Panc1 (cell line): ENCODE measurements at regions not wholly inside any gene's neighbourhood (a gene's known extent, or its start where the extent isn't known, plus 50 kb on each side); places are given as distances from the start of the nearest gene placed in this dataset.

Experiments used
- ATAC-seq: fragments of 200-7000 bp; cut with Tn5 transposase; 2 replicates; pipeline ENCODE4 v1.9.1; 2020; ENCODE audit warnings: mild to moderate bottlenecking, moderate library complexity
- BruUV-seq: library from RNA; stranded (reverse); fragments of 400-500 nt; replicated peaks from 2 replicates; lab custom pipeline; 2021; lab: Mats Ljungman, UMichigan
- CTCF ChIA-PET: fragments of 300-600 bp; sonication (Branson Sonifier 250); formaldehyde crosslinking; loops from one replicate; lab custom pipeline; 2022; ENCODE audit warnings: antibody characterized with exemption; lab: Charles Lee
- POLR2A ChIA-PET: fragments of 300-600 bp; sonication (Branson Sonifier 250); formaldehyde crosslinking; loops from one replicate; lab custom pipeline; 2022; ENCODE audit warnings: antibody characterized with exemption; lab: Charles Lee
- DNase-seq: peaks from one replicate; pipeline ENCODE4 v3.0.0-alpha.2; 2010; ENCODE audit warnings: low read depth, low spot score
- H3K27ac ChIP-seq: 2 replicates; pipeline ENCODE4 v1.5.1; 2011; ENCODE audit warnings: mild to moderate bottlenecking, low read length, inconsistent platforms
- H3K27me3 ChIP-seq: fragments of 200-500 bp; sonication (Bioruptor generic); 2 replicates; pipeline ENCODE4 v1.6.0; 2014; ENCODE audit warnings: low read length, inconsistent platforms; ENCODE audit not compliant: control insufficient read depth, insufficient read depth
- H3K36me3 ChIP-seq: fragments of 200-500 bp; sonication (Bioruptor generic); 2 replicates; pipeline ENCODE4 v1.5.1; 2014; ENCODE audit warnings: inconsistent platforms, mild to moderate bottlenecking, low read length, moderate library complexity; ENCODE audit not compliant: control insufficient read depth, insufficient read depth
- H3K4me1 ChIP-seq: 2 replicates; pipeline ENCODE4 v1.5.1; 2011; ENCODE audit warnings: inconsistent platforms, mild to moderate bottlenecking, low read length, moderate library complexity; ENCODE audit not compliant: control insufficient read depth, insufficient read depth
- H3K4me3 ChIP-seq, 2 experiments: 2 replicates each; pipeline ENCODE4 v1.5.1; 2011 to 2012; ENCODE audit warnings: low read depth in 2 of 2, low read length in 2 of 2, mild to moderate bottlenecking in 2 of 2, inconsistent platforms in 1 of 2, moderate library complexity in 1 of 2
- H3K9me3 ChIP-seq: fragments of 200-500 bp; sonication (Bioruptor generic); 2 replicates; pipeline ENCODE4 v1.5.1; 2014; ENCODE audit warnings: low read depth, mild to moderate bottlenecking, inconsistent platforms, low read length, moderate library complexity; ENCODE audit not compliant: control insufficient read depth, insufficient read depth
- CTCF ChIP-seq: fragments of 450-650 bp; IDR thresholded peaks from 2 replicates; pipeline ENCODE4 v1.5.1; 2017; ENCODE audit warnings: mild to moderate bottlenecking
- POLR2AphosphoS5 ChIP-seq: IDR thresholded peaks from 2 replicates; pipeline ENCODE4 v1.6.1; 2012; ENCODE audit warnings: mild to moderate bottlenecking, low read depth, low read length, moderate library complexity
- REST ChIP-seq, 2 experiments: IDR thresholded peaks; 2 replicates each; pipeline ENCODE4 v1.6.1; 2011 to 2012; ENCODE audit warnings: low read depth in 2 of 2, control low read depth in 1 of 2, low read length in 1 of 2, mild to moderate bottlenecking in 1 of 2, moderate library complexity in 1 of 2; ENCODE audit not compliant: insufficient read depth in 1 of 2
- SIN3A ChIP-seq: IDR thresholded peaks from 2 replicates; pipeline ENCODE4 v1.6.1; 2012; ENCODE audit warnings: low read depth, mild to moderate bottlenecking, low read length, moderate library complexity, borderline replicate concordance; ENCODE audit not compliant: insufficient read depth
- TCF7L2 ChIP-seq: IDR thresholded peaks from 2 replicates; pipeline ENCODE4 v1.6.1; 2011; ENCODE audit warnings: mild to moderate bottlenecking, low read depth, low read length, inconsistent platforms
- in situ Hi-C: cut with HindIII; loops from 2 replicates; pipeline ENCODE4 v1.10.0; 2016; ENCODE audit warnings: low sequenced_read_pairs, low pct_unique_long_range_greater_than_20kb
- intact Hi-C: fragments of 100-400 bp; cut with micrococcal nuclease; formaldehyde crosslinking; loops from one replicate; pipeline ENCODE4 v1.10.0; 2022; ENCODE audit not compliant: unreplicated experiment

- Histone ChIP-seq H3K36me3 (no peaks in the 10 kb centered on the region), H3K4me3 (no peak overlapping the region), H3K4me1 (no peaks in the 10 kb centered on the region), H3K27me3 (no peaks in the 10 kb centered on the region), H3K27ac (no peak overlapping the region), H3K9me3 (no peaks in the 10 kb centered on the region)
- ATAC-seq (no peak), DNase-seq (no peak)
- ChIA-PET POLR2A (no interaction called here), CTCF (interaction anchor here (0.7 kb wide), 1 partner anchor 397 kb away, joined by 3 read pairs; no protein-coding TSS in a partner anchor)
- BruUV-seq, result no TSS peak
- in situ Hi-C loops, result no loop called here
- intact Hi-C loops, result no loop called here
- no peak for TF ChIP-seq SIN3A
- TF ChIP-seq CTCF, result no peak
- no peak for TF ChIP-seq REST (IDR thresholded peaks at IDR 0.05; ENCODE audit: insufficient read depth in 1 of 2, low read depth in 2 of 2, low read length in 1 of 2)
- TF ChIP-seq POLR2AphosphoS5, result no peak
- no peak for TF ChIP-seq TCF7L2
Observed at GRCh38 chr6:22349051-22349450, 52.2 kb upstream of the PRL start.

- no peak for DNase-seq
- TF ChIP-seq REST (IDR thresholded peaks at IDR 0.05; ENCODE audit: insufficient read depth in 1 of 2, low read depth in 2 of 2, low read length in 1 of 2), result no peak
- no peak for TF ChIP-seq CTCF
- TF ChIP-seq TCF7L2, result no peak
- TF ChIP-seq SIN3A, result no peak
- no peak for TF ChIP-seq POLR2AphosphoS5
- Histone ChIP-seq H3K27ac (no peak overlapping the region), H3K36me3 (no peaks in the 10 kb centered on the region), H3K9me3 (no peaks in the 10 kb centered on the region), H3K4me1 (no peaks in the 10 kb centered on the region), H3K4me3 (no peak overlapping the region), H3K27me3 (no peaks in the 10 kb centered on the region)
- no TSS peak for BruUV-seq
- intact Hi-C loops, result no loop called here
- CTCF ChIA-PET, result interaction anchor here (0.7 kb wide), 1 partner anchor 396 kb away, joined by 3 read pairs; no protein-coding TSS in a partner anchor
- ATAC-seq, result no peak
- in situ Hi-C loops, result no loop called here
- POLR2A ChIA-PET, result no interaction called here
Observed at GRCh38 chr6:22349528-22349927, 52.7 kb upstream of the PRL start.
